Hepatocyte (in vitro differentiated cells): ENCODE measurements at regions not wholly inside any gene's neighbourhood (a gene's known extent, or its start where the extent isn't known, plus 50 kb on each side); places are given as distances from the start of the nearest gene placed in this dataset.
"Not testable (repeated sequence)": the region's sequence is repeated elsewhere in the genome, so short reads cannot be mapped to it uniquely, and the experiment has no call there.

ENCODE experiments used
- DNase-seq: peaks from one replicate; pipeline ENCODE4 v3.0.0-alpha.2; 2016; ENCODE audit warnings: low spot score
- H2AFZ ChIP-seq: fragments of 200-600 bp; sonication (generic); 2 replicates; pipeline ENCODE4 v1.6.0; 2016; ENCODE audit warnings: antibody characterized with exemption, mild to moderate bottlenecking
- H3K27ac ChIP-seq: fragments of 200-600 bp; sonication (generic); 2 replicates; pipeline ENCODE4 v1.5.1; 2016; ENCODE audit warnings: mild to moderate bottlenecking
- H3K27me3 ChIP-seq: fragments of 200-600 bp; sonication (generic); 2 replicates; pipeline ENCODE4 v1.6.1; 2016
- H3K36me3 ChIP-seq: fragments of 200-600 bp; sonication (generic); replicated peaks from 2 replicates; pipeline ENCODE4 v1.5.1; 2016; ENCODE audit warnings: low read depth; ENCODE audit not compliant: insufficient read depth
- H3K4me1 ChIP-seq: fragments of 200-600 bp; sonication (generic); 2 replicates; pipeline ENCODE4 v1.5.1; 2016; ENCODE audit warnings: mild to moderate bottlenecking, moderate library complexity; ENCODE audit not compliant: insufficient read depth
- H3K4me2 ChIP-seq: fragments of 200-600 bp; sonication (generic); 2 replicates; pipeline ENCODE4 v1.6.0; 2016
- H3K4me3 ChIP-seq: fragments of 200-600 bp; sonication (generic); 2 replicates; pipeline ENCODE4 v1.5.1; 2016; ENCODE audit warnings: mild to moderate bottlenecking
- H3K79me2 ChIP-seq: fragments of 200-600 bp; sonication (generic); 2 replicates; pipeline ENCODE4 v1.6.0; 2017; ENCODE audit warnings: mild to moderate bottlenecking
- H3K9me2 ChIP-seq: fragments of 200-600 bp; sonication (generic); replicated peaks from 2 replicates; pipeline ENCODE4 v1.6.0; 2017; ENCODE audit warnings: mild to moderate bottlenecking; ENCODE audit not compliant: insufficient read depth
- H3K9me3 ChIP-seq: fragments of 200-600 bp; sonication (generic); 2 replicates; pipeline ENCODE4 v1.5.1; 2016; ENCODE audit warnings: low read depth, mild to moderate bottlenecking
- H4K20me1 ChIP-seq: fragments of 200-600 bp; sonication (generic); 2 replicates; pipeline ENCODE4 v1.6.0; 2016; ENCODE audit warnings: mild to moderate bottlenecking; ENCODE audit not compliant: insufficient read depth, poor library complexity, severe bottlenecking
- CTCF ChIP-seq: fragments of 200-600 bp; sonication (generic); IDR thresholded peaks from 2 replicates; pipeline ENCODE4 v1.5.1; 2016; ENCODE audit warnings: antibody characterized with exemption, mild to moderate bottlenecking; ENCODE audit not compliant: poor library complexity
- EZH2 ChIP-seq: fragments of 200-600 bp; sonication (generic); IDR thresholded peaks from 2 replicates; pipeline ENCODE4 v1.6.1; 2016; ENCODE audit warnings: antibody characterized with exemption, mild to moderate bottlenecking, borderline replicate concordance
- EZH2phosphoT487 ChIP-seq: fragments of 200-600 bp; sonication (generic); IDR thresholded peaks from one replicate; pipeline ENCODE4 v1.6.1; 2018; ENCODE audit warnings: antibody characterized with exemption, mild to moderate bottlenecking, low read depth, moderate library complexity; ENCODE audit not compliant: unreplicated experiment, severe bottlenecking
- WGBS: methylation state at CpG from one replicate; pipeline ENCODE4 v1.1.6; 2016; ENCODE audit warnings: low lambda C conversion rate; ENCODE audit errors: missing lambda C conversion rate; 5-methylcytosine and 5-hydroxymethylcytosine counted together

- 97% methylated on average over 22 of the region's 25 CpGs for WGBS
- no peak overlapping the region for H2AFZ ChIP-seq
Observed at GRCh38 chr5:144594919-144595318, 424.2 kb downstream of the KCTD16 start.

DNA sequence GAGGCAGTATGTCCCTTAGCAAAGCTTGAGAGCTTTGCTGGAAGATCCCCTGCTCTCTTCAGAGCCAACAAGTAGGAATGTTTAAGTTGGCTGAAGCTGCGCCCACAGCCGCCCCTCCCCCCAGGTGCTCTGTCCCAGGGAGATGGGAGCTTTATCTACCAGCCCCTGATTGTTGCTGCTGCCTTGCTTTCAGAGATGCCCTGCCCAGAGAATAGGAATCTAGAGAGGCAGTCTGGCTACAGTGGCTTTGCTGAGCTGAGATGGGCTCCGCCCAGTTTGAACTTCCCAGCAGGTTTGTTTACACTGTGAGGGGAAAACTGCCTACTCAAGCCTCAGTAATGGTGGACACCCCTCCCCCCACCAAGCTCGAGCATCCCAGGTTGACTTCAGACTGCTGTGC, 423.6 kb downstream of the KCTD16 start:
- H2AFZ ChIP-seq, H3K4me1 ChIP-seq, H3K79me2 ChIP-seq, H3K4me3 ChIP-seq, H3K4me2 ChIP-seq, H3K36me3 ChIP-seq, H3K9me3 ChIP-seq, H3K27me3 ChIP-seq, DNase-seq, H3K9me2 ChIP-seq, H3K27ac ChIP-seq, H4K20me1 ChIP-seq: not testable (repeated sequence)
- 34% methylated on average over 4 of the region's 4 CpGs for WGBS

More at GRCh38 chr5:144594919-144595318, 424.2 kb downstream of the KCTD16 start:
- Histone ChIP-seq H3K9me3 (no peaks in the 10 kb centered on the region), H3K27me3 (no peaks in the 10 kb centered on the region), H3K79me2 (no peaks in the 10 kb centered on the region), H3K9me2 (no peaks in the 10 kb centered on the region), H3K27ac (no peak overlapping the region), H3K4me2 (no peak overlapping the region), H3K36me3 (no peaks in the 10 kb centered on the region), H3K4me3 (no peak overlapping the region), H4K20me1 (no peaks in the 10 kb centered on the region), H3K4me1 (no peaks in the 10 kb centered on the region)
- TF ChIP-seq EZH2phosphoT487 (no peak), CTCF (no peak), EZH2 (no peak)
- no peak for DNase-seq

DNA sequence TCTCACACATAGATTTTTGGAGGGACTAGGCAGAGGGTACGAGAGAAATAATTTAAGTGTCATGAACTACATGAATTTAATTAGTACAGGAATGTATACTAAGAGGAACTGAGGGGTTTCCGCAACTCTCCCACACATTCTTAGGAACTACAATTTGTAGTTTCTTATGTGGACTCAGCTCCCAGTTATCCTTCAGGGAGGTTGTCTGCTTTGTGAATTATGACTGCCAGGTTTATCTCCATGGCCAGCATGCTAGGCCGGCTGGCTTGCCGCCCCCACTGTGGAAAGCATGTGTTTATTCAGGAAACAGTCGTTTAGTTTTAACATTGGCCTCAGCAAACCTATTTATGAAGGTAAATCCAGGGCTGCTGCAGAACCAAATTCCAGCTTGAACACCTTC, 415.0 kb downstream of the KCTD16 start:
- no peaks in the 10 kb centered on the region for H3K9me2 ChIP-seq
- H3K4me1 ChIP-seq = no peaks in the 10 kb centered on the region
- DNase-seq = no peak
- WGBS = 43% methylated on average over 5 of the region's 5 CpGs
- H3K79me2 ChIP-seq = no peaks in the 10 kb centered on the region
- H3K27ac ChIP-seq = no peak overlapping the region
- H3K36me3 ChIP-seq = no peaks in the 10 kb centered on the region
- no peak overlapping the region for H3K4me3 ChIP-seq
- TF ChIP-seq CTCF (no peak), EZH2 (no peak), EZH2phosphoT487 (no peak)
- no peaks in the 10 kb centered on the region for H3K27me3 ChIP-seq
- H3K9me3 ChIP-seq = no peaks in the 10 kb centered on the region
- H3K4me2 ChIP-seq = no peak overlapping the region
- no peak overlapping the region for H2AFZ ChIP-seq
- H4K20me1 ChIP-seq = no peaks in the 10 kb centered on the region

GRCh38 chr5:144583541-144584449, 413.1 kb downstream of the KCTD16 start:
- WGBS = 54% methylated on average over 7 of the region's 7 CpGs
- no peaks in the 10 kb centered on the region for H4K20me1 ChIP-seq
- H3K9me2 ChIP-seq = no peaks in the 10 kb centered on the region
- no peak for DNase-seq
- no peak overlapping the region for H3K4me2 ChIP-seq
- no peaks in the 10 kb centered on the region for H3K4me1 ChIP-seq
- no peaks in the 10 kb centered on the region for H3K27me3 ChIP-seq
- no peaks in the 10 kb centered on the region for H3K79me2 ChIP-seq
- H3K36me3 ChIP-seq = no peaks in the 10 kb centered on the region
- no peak for TF ChIP-seq EZH2phosphoT487
- TF ChIP-seq CTCF = no peak
- no peak for TF ChIP-seq EZH2
- H3K9me3 ChIP-seq = no peaks in the 10 kb centered on the region
- H3K4me3 ChIP-seq = no peak overlapping the region
- H2AFZ ChIP-seq = no peak overlapping the region
- H3K27ac ChIP-seq = no peak overlapping the region
